ENCODE measurements at regions not wholly inside any gene's neighbourhood (a gene's known extent, or its start where the extent isn't known, plus 50 kb on each side); places are given as distances from the start of the nearest gene placed in this dataset.

DNA sequence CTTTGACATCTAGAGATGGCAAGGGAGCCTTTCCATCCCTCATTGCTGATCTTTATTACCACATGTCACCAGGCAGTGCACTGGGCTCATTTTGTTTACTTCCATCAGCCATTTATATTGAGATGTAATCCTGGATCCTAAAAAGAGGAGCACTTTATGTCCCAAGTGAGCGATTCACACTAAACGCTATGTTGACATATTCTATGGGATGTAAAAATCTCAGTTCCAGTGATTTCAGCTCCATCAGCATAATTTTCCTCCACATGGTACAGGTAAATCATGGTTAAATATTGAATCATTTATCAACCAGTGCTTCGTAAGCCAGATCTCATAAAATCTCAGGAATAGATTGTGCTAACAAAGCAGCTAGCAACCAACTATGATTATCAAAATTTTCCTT is 634.8 kb upstream of the PLXNA2 start:
- Mint-ChIP-seq H3K36me3 (no peaks in the 10 kb centered on the region), H3K4me1 (no peaks in the 10 kb centered on the region), H3K4me3 (no peak overlapping the region), H3K27me3 (ENCODE audit: low read depth in 3 of 3) (no peaks in the 10 kb centered on the region), H3K27ac (no peak overlapping the region), H3K9me3 (peaks cover 0 to 7% (median 0%) of the 10 kb centered on the region in 7 donors)
- no peaks in the 10 kb centered on the region for H3K27me3 ChIP-seq (ENCODE audit: control insufficient read depth in 2 of 2, insufficient read depth in 2 of 2, low read length in 2 of 2)
- H3K9me3 ChIP-seq (replicated peaks in 1 of 2; ENCODE audit: control insufficient read depth in 1 of 2, insufficient read depth in 1 of 2, low read length in 2 of 2) = no peaks in the 10 kb centered on the region
- no peak overlapping the region for H2AFZ ChIP-seq (ENCODE audit: insufficient read depth, low read depth, low read length, poor library complexity, severe bottlenecking)
- H3K4me1 ChIP-seq (ENCODE audit: control insufficient read depth in 1 of 2, insufficient read depth in 2 of 2, low read length in 2 of 2) = no peaks in the 10 kb centered on the region
- H3K9ac ChIP-seq (ENCODE audit: insufficient read depth, low read length, poor library complexity, severe bottlenecking) = no peak overlapping the region
- no peak overlapping the region for H3K4me2 ChIP-seq (replicated peaks; ENCODE audit: extremely low read depth, low read length, poor library complexity, severe bottlenecking)
- H4K20me1 ChIP-seq (ENCODE audit: insufficient read depth, low read length) = no peaks in the 10 kb centered on the region
- intact Hi-C loops (cut with micrococcal nuclease) = no loop called here
- DNase-seq = no peak
- H3K4me3 ChIP-seq (replicated peaks in 1 of 3; ENCODE audit: low read depth in 2 of 3, low read length in 3 of 3) = no peak overlapping the region
- TF ChIP-seq CTCF (IDR thresholded peaks at IDR 0.05) = no peak
- no peak overlapping the region for H3K27ac ChIP-seq (ENCODE audit: low read depth in 1 of 2, low read length in 2 of 2)
- no CpG with 5 or more reads among the region's 3 CpGs for WGBS (ENCODE audit: insufficient coverage)
- H3K79me2 ChIP-seq (ENCODE audit: insufficient read depth, low read length) = no peaks in the 10 kb centered on the region
- H3K36me3 ChIP-seq (replicated peaks in 1 of 2; ENCODE audit: control insufficient read depth in 1 of 2, insufficient read depth in 2 of 2, low read length in 2 of 2) = no peaks in the 10 kb centered on the region

GRCh38 chr1:208880433-208881100 is 636.4 kb upstream of the PLXNA2 start:
- TF ChIP-seq CTCF (IDR thresholded peaks at IDR 0.05) = no peak

More at GRCh38 chr1:208880433-208881100, 636.4 kb upstream of the PLXNA2 start:
- no peak overlapping the region for H3K27ac ChIP-seq (ENCODE audit: low read depth in 1 of 2, low read length in 2 of 2)
- Mint-ChIP-seq H3K36me3 (no peaks in the 10 kb centered on the region), H3K27ac (no peak overlapping the region), H3K27me3 (ENCODE audit: low read depth in 3 of 3) (no peaks in the 10 kb centered on the region), H3K9me3 (peaks cover 0 to 4% (median 0%) of the 10 kb centered on the region in 7 donors), H3K4me1 (no peaks in the 10 kb centered on the region), H3K4me3 (peak overlapping the region in 1 of 2 donors; percentile 21)
- H3K9me3 ChIP-seq (replicated peaks in 1 of 2; ENCODE audit: control insufficient read depth in 1 of 2, insufficient read depth in 1 of 2, low read length in 2 of 2) = no peaks in the 10 kb centered on the region
- DNase-seq = no peak
- WGBS (ENCODE audit: insufficient coverage) = 94% methylated on average over 2 of the region's 2 CpGs
- no peak overlapping the region for H2AFZ ChIP-seq (ENCODE audit: insufficient read depth, low read depth, low read length, poor library complexity, severe bottlenecking)
- no peaks in the 10 kb centered on the region for H3K36me3 ChIP-seq (replicated peaks in 1 of 2; ENCODE audit: control insufficient read depth in 1 of 2, insufficient read depth in 2 of 2, low read length in 2 of 2)
- no peaks in the 10 kb centered on the region for H4K20me1 ChIP-seq (ENCODE audit: insufficient read depth, low read length)
- H3K27me3 ChIP-seq (ENCODE audit: control insufficient read depth in 2 of 2, insufficient read depth in 2 of 2, low read length in 2 of 2) = no peaks in the 10 kb centered on the region
- intact Hi-C loops (cut with micrococcal nuclease) = no loop called here
- no peak overlapping the region for H3K4me2 ChIP-seq (replicated peaks; ENCODE audit: extremely low read depth, low read length, poor library complexity, severe bottlenecking)
- no peak overlapping the region for H3K4me3 ChIP-seq (replicated peaks in 1 of 3; ENCODE audit: low read depth in 2 of 3, low read length in 3 of 3)
- H3K79me2 ChIP-seq (ENCODE audit: insufficient read depth, low read length) = no peaks in the 10 kb centered on the region
- no peak overlapping the region for H3K9ac ChIP-seq (ENCODE audit: insufficient read depth, low read length, poor library complexity, severe bottlenecking)
- no peaks in the 10 kb centered on the region for H3K4me1 ChIP-seq (ENCODE audit: control insufficient read depth in 1 of 2, insufficient read depth in 2 of 2, low read length in 2 of 2)
